Eye (tissue), 1 donor: ENCODE measurements at regions not wholly inside any gene's neighbourhood (a gene's known extent, or its start where the extent isn't known, plus 50 kb on each side); places are given as distances from the start of the nearest gene placed in this dataset.

Source experiments
- DNase-seq: peaks from one replicate; pipeline ENCODE4 v3.0.0-alpha.2; 2015

DNA sequence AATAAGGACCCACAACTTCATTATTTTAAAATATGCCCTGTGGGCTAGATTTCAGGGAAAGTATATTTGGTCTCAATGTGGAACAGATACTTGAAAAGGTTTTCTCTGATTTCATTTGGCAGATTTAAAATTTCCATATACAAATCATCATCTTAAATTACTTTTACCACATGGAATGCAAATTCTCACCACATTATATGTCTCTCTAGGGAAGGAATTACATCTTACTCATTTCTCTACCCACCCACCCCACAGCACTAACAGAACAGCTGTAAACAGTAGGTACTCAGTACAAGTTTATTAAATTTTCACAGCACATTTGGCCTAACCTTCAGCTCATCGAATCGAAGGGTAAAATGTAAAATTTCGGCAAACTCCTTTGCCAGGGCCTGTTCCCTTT, 104.0 kb downstream of the CYRIA start:
- DNase-seq: no peak

DNA sequence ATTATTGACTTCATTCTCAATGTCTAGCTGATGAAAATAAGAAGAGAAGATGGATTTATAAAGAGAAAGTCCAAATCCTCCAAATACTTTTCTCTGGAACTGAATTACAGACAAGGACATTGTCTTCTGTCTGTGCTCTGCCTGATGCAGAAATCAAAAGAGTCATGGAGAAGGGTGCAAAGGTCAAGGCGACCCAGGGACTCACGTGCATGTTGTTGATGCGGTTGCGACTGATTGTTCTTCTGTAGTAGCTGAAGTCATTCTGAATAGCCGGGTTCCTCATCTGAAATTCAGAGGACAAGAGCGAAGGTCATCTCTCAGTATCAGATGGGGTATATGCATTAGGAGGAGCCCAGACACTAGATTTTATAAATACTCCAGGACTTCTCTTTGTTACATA, 104.4 kb downstream of the CYRIA start:
- no peak for DNase-seq

- DNase-seq: no peak
Observed at GRCh38 chr2:16559278-16560067, 106.2 kb downstream of the CYRIA start.

GRCh38 chr2:16554060-16554583, 111.5 kb downstream of the CYRIA start:
- DNase-seq: no peak

- DNase-seq: peak; percentile 63
Observed at GRCh38 chr2:16553226-16553625, 112.4 kb downstream of the CYRIA start.

GRCh38 chr2:16552202-16552601, 113.4 kb downstream of the CYRIA start:
- no peak for DNase-seq

DNA sequence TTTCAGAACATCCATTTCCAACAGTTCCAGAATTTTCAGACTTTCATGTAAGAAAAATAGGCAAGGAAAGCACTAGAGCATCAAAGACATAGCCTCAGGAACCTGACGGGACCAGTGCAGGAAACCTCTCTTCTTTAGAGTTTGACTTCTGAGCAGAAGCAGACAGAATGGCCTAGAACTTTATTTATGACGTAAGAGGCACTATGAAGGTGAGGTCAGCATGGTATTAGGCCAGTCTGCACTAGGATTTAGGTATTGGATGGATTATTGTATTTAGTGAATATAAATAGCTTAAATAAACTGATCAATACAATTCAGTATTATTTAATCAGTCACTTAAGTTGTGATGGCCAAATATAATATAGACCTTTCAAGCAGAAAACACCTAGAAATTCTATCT, 117.6 kb downstream of the CYRIA start:
- no peak for DNase-seq

DNA sequence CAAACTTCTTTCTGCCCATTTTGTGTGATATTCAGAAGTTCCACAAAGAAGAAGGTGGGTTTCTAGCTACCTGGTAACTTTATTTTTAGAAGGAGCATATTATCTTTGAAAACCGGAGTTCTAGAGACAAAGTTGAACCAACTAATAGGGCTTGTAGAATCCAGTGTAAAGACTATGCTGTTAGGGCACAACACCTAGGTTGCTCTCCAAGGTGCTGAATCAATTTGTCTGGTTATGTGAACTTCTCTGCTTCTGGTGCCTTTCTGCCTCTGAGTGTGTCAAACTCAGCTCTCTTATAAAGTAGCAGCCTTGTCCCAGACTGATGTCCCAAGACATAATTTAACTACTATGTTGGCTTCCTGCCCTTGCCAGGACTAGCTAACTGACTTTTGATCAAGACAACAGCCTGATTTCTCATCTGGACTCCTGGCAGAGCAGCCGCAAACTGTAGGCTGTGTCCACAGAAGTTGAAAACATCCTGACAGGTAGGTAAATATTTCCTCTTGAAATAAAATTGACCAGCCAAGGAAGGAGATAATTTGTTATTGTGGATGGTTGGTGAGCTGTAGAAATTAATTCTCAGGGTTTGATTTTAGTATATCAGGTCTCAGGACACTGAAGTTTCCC, 119.4 kb downstream of the CYRIA start:
- DNase-seq: peak; percentile 90

- DNase-seq: no peak
Observed at GRCh38 chr2:16538707-16539106, 126.9 kb downstream of the CYRIA start.

DNA sequence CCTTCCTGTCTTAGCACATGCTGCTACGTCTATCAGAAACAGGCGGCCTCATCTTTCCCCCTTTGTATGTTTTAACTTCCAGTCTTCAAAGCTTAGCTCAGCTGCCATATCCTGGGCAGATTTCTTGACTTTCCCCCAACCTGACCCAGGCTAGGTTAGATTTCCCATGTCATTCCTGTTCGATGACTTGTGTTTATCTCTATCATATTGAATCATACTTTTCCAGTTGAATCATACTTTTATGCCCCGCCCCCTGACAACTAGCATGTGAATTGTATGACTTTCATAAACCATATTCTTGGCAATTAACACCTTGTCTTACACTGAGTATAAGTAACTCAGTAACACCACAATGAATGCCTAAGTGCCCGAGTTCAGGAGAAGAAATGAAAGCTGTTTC, 128.3 kb downstream of the CYRIA start:
- no peak for DNase-seq

DNA sequence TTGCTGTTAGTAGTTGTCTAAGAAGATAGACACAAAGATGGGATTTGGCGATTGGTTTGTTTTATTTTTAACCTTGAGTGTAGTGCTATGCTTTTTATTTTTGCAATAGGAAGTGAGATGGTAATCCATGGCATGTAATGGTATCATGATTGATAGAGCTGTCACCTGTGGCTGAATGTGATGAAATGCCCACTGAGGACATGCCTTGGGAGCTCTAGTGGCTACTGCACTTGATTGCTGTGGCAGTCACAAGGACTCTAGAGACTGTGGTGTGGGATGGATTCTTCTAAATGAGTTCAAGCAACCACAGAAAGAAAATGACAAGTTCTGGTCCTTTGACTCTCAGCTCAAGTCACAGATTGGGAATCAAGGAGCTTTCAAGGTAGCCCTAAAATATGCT, 139.4 kb downstream of the CYRIA start:
- DNase-seq: no peak

DNA sequence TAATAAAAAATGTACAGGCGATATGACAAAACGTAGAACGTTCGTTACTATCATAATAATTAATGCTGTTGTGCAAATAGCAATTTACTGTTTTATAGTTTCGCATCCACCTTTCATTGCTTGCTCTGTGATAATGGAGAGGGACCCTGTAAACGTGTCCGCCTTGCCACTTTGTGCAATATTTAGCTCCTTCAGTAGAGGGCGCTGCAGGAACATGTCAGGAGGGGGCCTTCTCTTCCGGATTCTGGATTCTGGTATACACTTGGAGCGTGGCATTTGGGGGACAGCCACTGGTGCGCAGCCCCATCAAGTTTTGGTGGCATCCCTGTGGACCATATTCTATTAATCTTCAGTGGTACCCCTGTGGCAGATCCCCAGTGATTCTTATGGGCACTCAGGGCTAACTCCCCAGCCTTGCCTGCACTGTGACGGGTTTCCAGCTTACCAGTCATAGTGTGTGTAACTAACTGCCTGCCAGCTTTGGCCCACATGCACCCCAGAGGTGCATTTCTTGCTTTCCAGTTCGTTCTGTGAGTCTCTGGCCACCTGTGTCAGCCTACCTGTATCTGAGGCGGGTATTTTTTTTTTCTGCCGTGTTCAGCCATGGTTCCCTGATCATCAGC, 140.3 kb downstream of the CYRIA start:
- peak; percentile 17 for DNase-seq

DNA sequence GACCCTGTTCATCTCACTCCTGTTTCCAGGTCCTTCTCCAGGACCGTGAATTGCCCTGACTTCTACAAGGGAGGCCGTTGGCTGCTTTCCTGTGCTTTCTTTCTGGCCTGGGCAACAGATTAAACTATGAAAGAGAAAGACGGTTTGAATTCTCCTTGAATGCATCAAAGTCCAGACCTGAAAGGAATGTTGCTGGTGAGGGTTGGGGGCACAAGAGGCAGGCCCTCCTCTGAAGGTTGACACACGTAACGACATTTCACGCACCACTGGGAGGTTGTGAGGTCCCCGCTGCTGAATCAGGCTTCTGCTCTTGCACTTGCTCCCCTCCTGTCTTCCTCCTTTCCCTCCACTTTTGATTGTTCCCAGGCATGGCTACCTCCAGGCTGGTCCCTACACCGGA, 141.9 kb downstream of the CYRIA start:
- no peak for DNase-seq

- DNase-seq: peak; percentile 83
Observed at GRCh38 chr2:16522031-16522831, 143.4 kb downstream of the CYRIA start.

GRCh38 chr2:16520891-16521290, 144.7 kb downstream of the CYRIA start:
- DNase-seq: no peak

- no peak for DNase-seq
Observed at GRCh38 chr2:16515696-16516095, 149.9 kb downstream of the CYRIA start.

DNA sequence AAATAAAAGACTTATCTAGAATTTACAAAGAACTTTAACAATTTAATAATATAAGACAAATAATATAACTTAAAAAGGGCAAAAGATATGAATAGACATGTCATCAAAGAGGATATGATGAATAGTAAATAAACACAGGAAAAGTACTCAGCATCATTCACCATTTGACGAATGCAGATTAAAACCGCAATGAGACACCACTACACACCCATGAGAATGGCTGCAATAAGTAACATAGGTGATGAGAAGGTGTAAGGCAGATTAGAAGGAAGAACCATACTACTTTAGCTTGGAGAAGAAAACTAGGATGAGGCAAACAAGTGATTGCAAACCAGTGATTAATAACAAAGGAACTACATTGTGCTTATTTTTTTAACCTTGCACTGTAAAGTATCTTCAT, 152.0 kb downstream of the CYRIA start:
- DNase-seq: no peak

GRCh38 chr2:16511041-16511440, 154.6 kb downstream of the CYRIA start:
- DNase-seq: no peak

GRCh38 chr2:16509042-16509441, 156.6 kb downstream of the CYRIA start:
- DNase-seq: no peak

- no peak for DNase-seq
Observed at GRCh38 chr2:16508490-16508851, 157.2 kb downstream of the CYRIA start.

GRCh38 chr2:16507655-16508489, 157.8 kb downstream of the CYRIA start:
- peak; percentile 86 for DNase-seq

DNA sequence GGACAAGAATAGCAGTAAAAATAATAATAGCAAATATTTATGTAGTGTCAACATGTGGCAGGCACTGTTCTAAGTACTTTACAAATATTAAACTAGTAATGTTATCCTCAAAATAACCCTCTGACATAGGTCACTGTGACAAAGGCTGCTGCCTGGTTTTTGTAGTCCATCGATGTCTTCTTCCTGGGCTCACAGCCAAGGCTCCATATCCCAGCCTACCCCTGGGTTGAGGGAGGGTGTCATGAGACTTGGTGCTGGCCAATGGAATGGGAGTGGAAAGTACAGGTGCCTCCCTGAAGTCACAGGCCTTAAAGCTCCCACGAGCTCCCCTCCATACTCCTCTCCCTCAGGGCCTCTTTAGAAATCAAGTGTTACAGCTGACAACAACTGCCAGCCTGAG, 159.3 kb downstream of the CYRIA start:
- DNase-seq: no peak
